ENCODE measurements at regions not wholly inside any gene's neighbourhood (a gene's known extent, or its start where the extent isn't known, plus 50 kb on each side); places are given as distances from the start of the nearest gene placed in this dataset.
"Not testable (repeated sequence)": the region's sequence is repeated elsewhere in the genome, so short reads cannot be mapped to it uniquely, and the experiment has no call there.

DNA sequence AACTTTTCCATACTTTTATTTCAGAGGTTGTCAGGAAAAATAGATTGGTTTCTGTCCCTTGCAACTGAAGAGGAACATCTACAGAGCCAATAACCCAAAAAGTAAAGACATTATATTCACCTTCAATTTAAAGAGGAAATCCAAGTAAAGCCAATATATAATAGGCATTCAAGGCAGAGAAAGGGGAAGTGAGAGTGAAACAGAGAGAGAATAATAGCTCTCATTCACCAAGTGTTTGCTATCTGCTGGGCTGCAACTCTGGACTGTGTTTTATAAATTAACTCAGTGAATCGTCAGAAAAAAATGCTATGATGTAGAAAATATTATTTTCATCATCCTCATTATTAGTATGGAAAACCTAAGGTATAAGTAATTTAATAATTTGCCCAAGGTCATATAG, 448.5 kb downstream of the TRAM1L1 start:
- Mint-ChIP-seq H3K27me3 (ENCODE audit: low read depth) (no peaks in the 10 kb centered on the region), H3K4me1 (ENCODE audit: low read depth) (no peaks in the 10 kb centered on the region), H3K9me3 (ENCODE audit: insufficient read depth) (no peaks in the 10 kb centered on the region), H3K36me3 (ENCODE audit: low read depth) (no peaks in the 10 kb centered on the region), H3K4me3 (no peak overlapping the region), H3K27ac (no peak overlapping the region)
- ATAC-seq (no peak), DNase-seq (no peak)
- CTCF ChIA-PET = no interaction called here
- POLR2A ChIA-PET = no interaction called here

DNA sequence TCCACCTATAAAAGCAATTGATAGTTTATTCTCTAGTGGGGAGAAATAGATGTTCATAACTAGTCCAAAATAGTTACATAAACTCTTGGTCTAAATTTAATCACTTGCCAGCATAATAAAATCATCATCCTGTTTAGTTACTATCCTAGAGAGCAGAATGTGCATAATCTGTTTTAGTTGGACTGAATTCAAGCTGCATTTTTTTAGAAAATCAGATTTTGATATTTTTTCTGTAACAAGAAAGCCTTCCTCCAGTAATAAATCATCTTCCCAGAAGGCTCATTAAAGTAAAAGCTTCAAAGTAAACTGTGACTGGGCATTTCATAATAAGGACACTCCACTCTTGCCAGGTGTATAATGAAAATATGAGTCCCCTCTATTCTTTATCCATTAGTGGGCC, 453.1 kb downstream of the TRAM1L1 start:
- Mint-ChIP-seq H3K4me1 (ENCODE audit: low read depth) (no peaks in the 10 kb centered on the region), H3K4me3 (no peak overlapping the region), H3K9me3 (ENCODE audit: insufficient read depth) (no peaks in the 10 kb centered on the region), H3K36me3 (ENCODE audit: low read depth) (no peaks in the 10 kb centered on the region), H3K27me3 (ENCODE audit: low read depth) (no peaks in the 10 kb centered on the region), H3K27ac (no peak overlapping the region)
- no peak for DNase-seq
- CTCF ChIA-PET = no interaction called here
- POLR2A ChIA-PET = no interaction called here
- ATAC-seq = no peak

GRCh38 chr4:116628598-116628997, 456.8 kb downstream of the TRAM1L1 start:
- H3K36me3 Mint-ChIP-seq (ENCODE audit: low read depth) = no peaks in the 10 kb centered on the region
- no peak for ATAC-seq
- no peaks in the 10 kb centered on the region for H3K9me3 Mint-ChIP-seq (ENCODE audit: insufficient read depth)
- POLR2A ChIA-PET = no interaction called here
- no peak for DNase-seq
- no peaks in the 10 kb centered on the region for H3K27me3 Mint-ChIP-seq (ENCODE audit: low read depth)
- no peak overlapping the region for H3K4me3 Mint-ChIP-seq
- H3K27ac Mint-ChIP-seq = no peak overlapping the region
- CTCF ChIA-PET = no interaction called here
- no peaks in the 10 kb centered on the region for H3K4me1 Mint-ChIP-seq (ENCODE audit: low read depth)

- no peaks in the 10 kb centered on the region for H3K4me1 Mint-ChIP-seq (ENCODE audit: low read depth)
- no peaks in the 10 kb centered on the region for H3K27me3 Mint-ChIP-seq (ENCODE audit: low read depth)
- CTCF ChIA-PET = no interaction called here
- H3K4me3 Mint-ChIP-seq = no peak overlapping the region
- DNase-seq (no peak), ATAC-seq (no peak)
- H3K27ac Mint-ChIP-seq = no peak overlapping the region
- H3K36me3 Mint-ChIP-seq (ENCODE audit: low read depth) = no peaks in the 10 kb centered on the region
- POLR2A ChIA-PET = no interaction called here
- no peaks in the 10 kb centered on the region for H3K9me3 Mint-ChIP-seq (ENCODE audit: insufficient read depth)
These were observed 457.8 kb downstream of the TRAM1L1 start for GRCh38 chr4:116627545-116627944.

DNA sequence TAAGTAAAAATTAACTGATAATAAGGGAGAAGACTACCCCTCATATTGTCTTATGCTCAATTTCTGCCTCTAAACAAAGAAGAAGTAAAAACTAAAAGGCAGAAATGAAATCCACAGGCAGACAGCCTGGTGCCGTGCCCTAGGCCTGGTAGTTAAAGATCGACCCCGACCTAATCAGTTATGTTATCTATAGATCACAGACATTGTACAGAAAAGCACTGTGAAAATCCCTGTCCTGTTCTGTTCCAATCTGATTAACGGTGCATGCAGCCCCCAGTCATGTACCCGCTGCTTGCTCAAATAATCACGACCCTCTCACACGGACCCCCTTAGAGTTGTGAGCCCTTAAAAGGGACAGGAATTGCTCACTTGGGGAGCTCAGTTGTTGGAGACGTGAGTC, 465.9 kb downstream of the TRAM1L1 start:
- CTCF ChIA-PET; ATAC-seq; H3K27me3 Mint-ChIP-seq (ENCODE audit: low read depth); POLR2A ChIA-PET; H3K36me3 Mint-ChIP-seq (ENCODE audit: low read depth); DNase-seq; H3K9me3 Mint-ChIP-seq (ENCODE audit: insufficient read depth); H3K4me3 Mint-ChIP-seq; H3K27ac Mint-ChIP-seq; H3K4me1 Mint-ChIP-seq (ENCODE audit: low read depth): not testable (repeated sequence)

DNA sequence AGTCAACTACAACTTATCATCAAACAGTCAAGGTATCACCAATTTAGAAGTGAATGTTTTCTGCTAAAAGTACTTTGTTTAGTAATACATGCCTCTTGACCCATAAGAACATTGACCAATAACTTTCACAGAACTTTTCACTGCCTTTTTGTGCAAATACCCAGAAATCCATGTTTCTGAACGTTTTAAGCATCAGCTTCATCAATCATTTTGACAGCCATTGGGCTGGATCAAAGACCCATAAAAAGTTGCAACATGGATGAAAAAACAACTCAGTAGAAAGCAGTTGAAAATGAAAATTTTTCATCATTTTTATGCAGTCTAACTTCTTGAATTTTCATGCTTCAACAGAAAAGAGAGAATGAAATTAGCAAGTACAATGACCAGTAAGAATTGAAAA, 466.7 kb downstream of the TRAM1L1 start:
- Mint-ChIP-seq H3K36me3 (ENCODE audit: low read depth) (no peaks in the 10 kb centered on the region), H3K4me3 (no peak overlapping the region), H3K9me3 (ENCODE audit: insufficient read depth) (no peaks in the 10 kb centered on the region), H3K27me3 (ENCODE audit: low read depth) (no peaks in the 10 kb centered on the region), H3K4me1 (ENCODE audit: low read depth) (no peaks in the 10 kb centered on the region), H3K27ac (no peak overlapping the region)
- ChIA-PET POLR2A (no interaction called here), CTCF (no interaction called here)
- no peak for ATAC-seq
- no peak for DNase-seq

DNA sequence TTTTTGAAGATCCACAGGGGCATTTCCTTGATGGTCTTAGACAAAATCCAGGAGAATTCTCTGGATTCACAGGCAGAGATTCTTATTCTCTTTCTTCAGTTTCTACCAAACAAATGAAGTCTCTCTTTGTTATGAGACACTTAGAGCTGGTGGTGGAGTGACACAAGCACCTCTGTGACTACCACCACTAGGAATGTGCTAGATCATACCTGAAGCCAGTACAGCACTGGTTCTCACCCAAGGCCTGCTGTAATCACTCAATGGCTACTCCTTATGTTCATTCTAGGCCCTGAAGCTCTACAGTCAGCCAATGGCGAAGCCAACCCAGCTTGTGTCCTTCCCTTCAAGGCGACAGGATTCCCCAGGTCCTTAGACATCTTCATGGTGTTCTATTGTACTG, 482.3 kb downstream of the TRAM1L1 start:
- Mint-ChIP-seq H3K27ac (no peak overlapping the region), H3K4me1 (ENCODE audit: low read depth) (no peaks in the 10 kb centered on the region), H3K27me3 (ENCODE audit: low read depth) (no peaks in the 10 kb centered on the region), H3K4me3 (no peak overlapping the region), H3K9me3 (ENCODE audit: insufficient read depth) (no peaks in the 10 kb centered on the region), H3K36me3 (ENCODE audit: low read depth) (no peaks in the 10 kb centered on the region)
- ChIA-PET CTCF (no interaction called here), POLR2A (no interaction called here)
- no peak for ATAC-seq
- no peak for DNase-seq

DNA sequence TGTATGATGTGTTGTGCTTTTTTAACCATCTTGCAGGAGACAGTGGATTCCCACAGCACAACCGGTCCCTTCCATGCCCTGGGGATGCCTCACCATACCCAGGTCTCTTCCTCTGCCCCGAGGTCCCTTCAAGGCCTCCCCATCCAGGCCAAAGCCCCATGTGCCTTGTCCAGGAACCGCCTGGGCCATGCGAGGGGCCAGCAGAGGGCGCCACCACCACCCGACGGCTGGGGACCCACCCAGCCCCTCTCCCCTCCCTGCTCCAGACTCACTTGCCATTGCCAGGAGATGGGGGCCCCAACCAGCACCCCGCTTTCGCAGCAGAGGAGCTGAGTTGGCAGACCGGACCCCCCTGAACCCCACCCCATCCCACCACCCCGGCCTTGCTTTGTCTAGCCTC, 485.5 kb downstream of the TRAM1L1 start:
- no peak for DNase-seq
- no peak for ATAC-seq
- no peaks in the 10 kb centered on the region for H3K9me3 Mint-ChIP-seq (ENCODE audit: insufficient read depth)
- H3K27me3 Mint-ChIP-seq (ENCODE audit: low read depth) = no peaks in the 10 kb centered on the region
- no peaks in the 10 kb centered on the region for H3K4me1 Mint-ChIP-seq (ENCODE audit: low read depth)
- CTCF ChIA-PET = no interaction called here
- H3K4me3 Mint-ChIP-seq = no peak overlapping the region
- POLR2A ChIA-PET = no interaction called here
- H3K27ac Mint-ChIP-seq = no peak overlapping the region
- no peaks in the 10 kb centered on the region for H3K36me3 Mint-ChIP-seq (ENCODE audit: low read depth)

- Mint-ChIP-seq H3K36me3 (ENCODE audit: low read depth) (no peaks in the 10 kb centered on the region), H3K27ac (no peak overlapping the region), H3K27me3 (ENCODE audit: low read depth) (no peaks in the 10 kb centered on the region), H3K4me1 (ENCODE audit: low read depth) (no peaks in the 10 kb centered on the region), H3K4me3 (no peak overlapping the region), H3K9me3 (ENCODE audit: insufficient read depth) (no peaks in the 10 kb centered on the region)
- CTCF ChIA-PET = no interaction called here
- no peak for DNase-seq
- POLR2A ChIA-PET = no interaction called here
- no peak for ATAC-seq
These were observed 486.2 kb downstream of the TRAM1L1 start for GRCh38 chr4:116598980-116599789.

DNA sequence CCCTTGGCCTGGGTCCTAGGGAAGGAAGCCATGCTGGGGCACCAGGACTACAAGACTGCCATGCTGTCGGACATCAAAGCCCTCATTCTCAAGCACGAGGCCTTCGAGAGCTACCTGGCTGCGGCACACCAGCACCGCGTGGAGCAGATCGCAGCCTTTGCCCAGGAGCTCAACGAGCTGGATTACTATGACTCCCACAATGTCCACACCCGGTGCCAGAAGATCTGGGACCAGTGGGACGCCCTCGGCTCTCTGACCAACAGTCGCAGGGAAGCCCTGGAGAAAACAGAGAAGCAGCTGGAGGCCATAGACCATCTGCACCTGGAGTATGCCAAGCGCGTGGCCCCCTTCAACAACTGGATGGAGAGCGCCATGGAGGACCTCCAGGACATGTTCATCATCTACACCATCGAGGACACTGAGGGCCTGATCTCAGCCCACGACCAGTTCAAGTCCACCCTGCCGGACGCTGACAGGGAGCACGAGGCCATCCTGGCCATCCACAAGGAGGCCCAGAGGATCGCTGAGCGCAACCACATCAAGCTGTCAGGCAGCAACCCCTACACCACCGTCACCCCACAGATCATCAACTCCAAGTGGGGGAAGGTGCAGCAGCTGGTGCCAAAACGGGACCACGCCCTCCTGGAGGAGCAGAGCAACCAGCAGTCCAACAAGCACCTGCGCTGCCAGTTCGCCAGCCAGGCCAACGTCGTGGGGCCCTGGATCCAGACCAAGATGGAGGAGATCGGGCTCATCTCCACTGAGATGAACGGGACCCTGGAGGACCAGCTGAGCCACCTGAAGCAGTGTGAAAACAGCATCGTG, 487.0 kb downstream of the TRAM1L1 start:
- Mint-ChIP-seq H3K36me3 (ENCODE audit: low read depth) (no peaks in the 10 kb centered on the region), H3K27me3 (ENCODE audit: low read depth) (no peaks in the 10 kb centered on the region), H3K4me1 (ENCODE audit: low read depth) (no peaks in the 10 kb centered on the region), H3K9me3 (ENCODE audit: insufficient read depth) (no peaks in the 10 kb centered on the region), H3K27ac (no peak overlapping the region), H3K4me3 (no peak overlapping the region)
- ATAC-seq (no peak), DNase-seq (no peak)
- ChIA-PET POLR2A (no interaction called here), CTCF (no interaction called here)

GRCh38 chr4:116590648-116591047, 494.7 kb downstream of the TRAM1L1 start:
- POLR2A ChIA-PET = no interaction called here
- no peaks in the 10 kb centered on the region for H3K9me3 Mint-ChIP-seq (ENCODE audit: insufficient read depth)
- no peak for ATAC-seq
- H3K4me1 Mint-ChIP-seq (ENCODE audit: low read depth) = no peaks in the 10 kb centered on the region
- DNase-seq = no peak
- no peak overlapping the region for H3K4me3 Mint-ChIP-seq
- H3K27me3 Mint-ChIP-seq (ENCODE audit: low read depth) = no peaks in the 10 kb centered on the region
- H3K27ac Mint-ChIP-seq = no peak overlapping the region
- H3K36me3 Mint-ChIP-seq (ENCODE audit: low read depth) = no peaks in the 10 kb centered on the region
- CTCF ChIA-PET = no interaction called here

DNA sequence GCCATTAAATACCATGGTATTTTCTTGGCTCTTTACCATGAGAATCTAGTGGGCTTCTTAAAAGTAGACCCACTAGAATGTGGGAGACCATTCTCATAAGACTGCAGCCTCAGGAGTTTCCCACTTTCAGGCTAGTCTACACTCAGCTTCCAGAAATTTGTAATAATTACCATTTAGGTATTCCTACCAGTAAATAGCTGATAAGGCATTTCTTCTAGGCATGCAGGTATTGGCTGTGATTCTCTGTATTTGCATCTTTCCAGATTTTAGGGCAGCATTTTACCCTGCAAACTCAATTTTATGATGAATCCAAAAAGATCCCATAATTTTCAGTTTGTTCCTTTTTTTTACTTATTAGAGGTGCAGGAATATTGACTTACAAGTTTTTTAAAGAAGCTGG, 496.6 kb downstream of the TRAM1L1 start:
- ChIA-PET POLR2A (no interaction called here), CTCF (no interaction called here)
- Mint-ChIP-seq H3K36me3 (ENCODE audit: low read depth) (no peaks in the 10 kb centered on the region), H3K4me1 (ENCODE audit: low read depth) (no peaks in the 10 kb centered on the region), H3K27ac (no peak overlapping the region), H3K4me3 (no peak overlapping the region), H3K27me3 (ENCODE audit: low read depth) (no peaks in the 10 kb centered on the region), H3K9me3 (ENCODE audit: insufficient read depth) (no peaks in the 10 kb centered on the region)
- ATAC-seq (no peak), DNase-seq (no peak)

- Mint-ChIP-seq H3K27me3 (ENCODE audit: low read depth) (no peaks in the 10 kb centered on the region), H3K4me1 (ENCODE audit: low read depth) (no peaks in the 10 kb centered on the region), H3K36me3 (ENCODE audit: low read depth) (no peaks in the 10 kb centered on the region), H3K9me3 (ENCODE audit: insufficient read depth) (no peaks in the 10 kb centered on the region), H3K4me3 (no peak overlapping the region), H3K27ac (no peak overlapping the region)
- DNase-seq (no peak), ATAC-seq (no peak)
- ChIA-PET POLR2A (no interaction called here), CTCF (no interaction called here)
These were observed 500.1 kb downstream of the TRAM1L1 start for GRCh38 chr4:116585246-116585645.
